ENCODE measurements at regions not wholly inside any gene's neighbourhood (a gene's known extent, or its start where the extent isn't known, plus 50 kb on each side); places are given as distances from the start of the nearest gene placed in this dataset.

DNA sequence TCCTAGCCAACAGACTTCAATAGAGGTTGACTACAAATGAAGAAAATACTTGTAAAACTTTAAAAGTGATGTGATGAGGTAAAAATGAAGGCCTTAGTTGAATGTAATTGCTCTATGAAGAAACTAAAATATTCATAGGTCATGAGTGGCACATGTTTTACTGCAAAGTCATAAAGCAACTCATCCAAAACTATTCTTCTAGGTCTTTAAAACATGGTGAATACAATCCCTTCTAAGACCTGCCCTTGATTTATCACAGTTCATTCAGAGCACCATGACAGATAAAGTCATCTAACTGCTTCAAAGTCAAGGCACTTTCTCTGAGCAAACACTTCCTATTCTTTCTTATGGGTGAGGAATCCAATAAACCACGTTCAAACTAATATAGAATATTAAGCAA lies 713.5 kb downstream of the SORCS1 start:
- ChIA-PET CTCF (no interaction called here), POLR2A (no interaction called here)
- H3K4me2 ChIP-seq (replicated peaks; ENCODE audit: low read depth, low read length, poor library complexity, severe bottlenecking), result no peak overlapping the region
- no peak overlapping the region for H3K27ac ChIP-seq (ENCODE audit: low read length in 2 of 2)
- DNase-seq (no peak), ATAC-seq (ENCODE audit: low read depth) (no peak)
- no peak overlapping the region for H3K4me3 ChIP-seq (ENCODE audit: control extremely low read depth in 1 of 5, extremely low read depth in 1 of 5, insufficient read depth in 1 of 5, low read depth in 2 of 5, low read length in 4 of 5)
- no peaks in the 10 kb centered on the region for H3K36me3 ChIP-seq (replicated peaks in 1 of 2; ENCODE audit: control extremely low read depth in 1 of 2, control insufficient read depth in 1 of 2, extremely low read depth in 1 of 2, insufficient read depth in 2 of 2, low read length in 1 of 2)
- WGBS (ENCODE audit: insufficient coverage), result no CpG with 5 or more reads among the region's 1 CpG
- no peak for TF ChIP-seq EZH2 (IDR thresholded peaks at IDR 0.05; ENCODE audit: borderline replicate concordance, insufficient read depth, low read depth, low read length, poor library complexity, severe bottlenecking)
- TF ChIP-seq, protein P1, sequence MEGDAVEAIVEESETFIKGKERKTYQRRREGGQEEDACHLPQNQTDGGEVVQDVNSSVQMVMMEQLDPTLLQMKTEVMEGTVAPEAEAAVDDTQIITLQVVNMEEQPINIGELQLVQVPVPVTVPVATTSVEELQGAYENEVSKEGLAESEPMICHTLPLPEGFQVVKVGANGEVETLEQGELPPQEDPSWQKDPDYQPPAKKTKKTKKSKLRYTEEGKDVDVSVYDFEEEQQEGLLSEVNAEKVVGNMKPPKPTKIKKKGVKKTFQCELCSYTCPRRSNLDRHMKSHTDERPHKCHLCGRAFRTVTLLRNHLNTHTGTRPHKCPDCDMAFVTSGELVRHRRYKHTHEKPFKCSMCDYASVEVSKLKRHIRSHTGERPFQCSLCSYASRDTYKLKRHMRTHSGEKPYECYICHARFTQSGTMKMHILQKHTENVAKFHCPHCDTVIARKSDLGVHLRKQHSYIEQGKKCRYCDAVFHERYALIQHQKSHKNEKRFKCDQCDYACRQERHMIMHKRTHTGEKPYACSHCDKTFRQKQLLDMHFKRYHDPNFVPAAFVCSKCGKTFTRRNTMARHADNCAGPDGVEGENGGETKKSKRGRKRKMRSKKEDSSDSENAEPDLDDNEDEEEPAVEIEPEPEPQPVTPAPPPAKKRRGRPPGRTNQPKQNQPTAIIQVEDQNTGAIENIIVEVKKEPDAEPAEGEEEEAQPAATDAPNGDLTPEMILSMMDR (IDR thresholded peaks at IDR 0.05), result no peak
- Mint-ChIP-seq H3K9me3 (ENCODE audit: insufficient read depth) (peaks cover 4% of the 10 kb centered on the region), H3K27me3 (no peaks in the 10 kb centered on the region), H3K4me1 (no peaks in the 10 kb centered on the region), H3K27ac (no peak overlapping the region), H3K4me3 (no peak overlapping the region)
- no peaks in the 10 kb centered on the region for H3K27me3 ChIP-seq (replicated peaks in 1 of 4; ENCODE audit: control extremely low read depth in 1 of 4, control insufficient read depth in 3 of 4, insufficient read depth in 4 of 4, low read length in 3 of 4)
- no peak overlapping the region for H3K9ac ChIP-seq (ENCODE audit: low read length)
- no peaks in the 10 kb centered on the region for H3K4me1 ChIP-seq (ENCODE audit: control insufficient read depth in 2 of 2, insufficient read depth in 2 of 2, low read length in 2 of 2)
- intact Hi-C loops (cut with micrococcal nuclease), result no loop called here
- H3K79me2 ChIP-seq (ENCODE audit: control insufficient read depth, insufficient read depth, low read length), result no peaks in the 10 kb centered on the region
- no peaks in the 10 kb centered on the region for H4K20me1 ChIP-seq (ENCODE audit: control insufficient read depth, insufficient read depth, low read length, poor library complexity, severe bottlenecking)
- H3K9me3 ChIP-seq (ENCODE audit: control extremely low read depth in 1 of 3, control insufficient read depth in 2 of 3, insufficient read depth in 1 of 3, low read length in 2 of 3), result peaks cover 0 to 4% (median 0%) of the 10 kb centered on the region in 3 donors
- H2AFZ ChIP-seq (ENCODE audit: insufficient read depth, low read depth, low read length, poor library complexity, severe bottlenecking), result no peak overlapping the region

GRCh38 chr10:106446920-106447319 lies 717.6 kb downstream of the SORCS1 start:
- Mint-ChIP-seq H3K9me3 (ENCODE audit: insufficient read depth) (peaks cover 5% of the 10 kb centered on the region), H3K27me3 (no peaks in the 10 kb centered on the region), H3K27ac (no peak overlapping the region), H3K4me1 (no peaks in the 10 kb centered on the region), H3K4me3 (no peak overlapping the region)
- H3K4me3 ChIP-seq (ENCODE audit: control extremely low read depth in 1 of 5, extremely low read depth in 1 of 5, insufficient read depth in 1 of 5, low read depth in 2 of 5, low read length in 4 of 5), result no peak overlapping the region
- ATAC-seq (ENCODE audit: low read depth), result no peak
- no peaks in the 10 kb centered on the region for H3K27me3 ChIP-seq (replicated peaks in 1 of 4; ENCODE audit: control extremely low read depth in 1 of 4, control insufficient read depth in 3 of 4, insufficient read depth in 4 of 4, low read length in 3 of 4)
- H3K9me3 ChIP-seq (ENCODE audit: control extremely low read depth in 1 of 3, control insufficient read depth in 2 of 3, insufficient read depth in 1 of 3, low read length in 2 of 3), result peaks cover 0 to 4% (median 0%) of the 10 kb centered on the region in 3 donors
- H3K36me3 ChIP-seq (replicated peaks in 1 of 2; ENCODE audit: control extremely low read depth in 1 of 2, control insufficient read depth in 1 of 2, extremely low read depth in 1 of 2, insufficient read depth in 2 of 2, low read length in 1 of 2), result no peaks in the 10 kb centered on the region
- POLR2A ChIA-PET, result no interaction called here
- TF ChIP-seq EZH2 (IDR thresholded peaks at IDR 0.05; ENCODE audit: borderline replicate concordance, insufficient read depth, low read depth, low read length, poor library complexity, severe bottlenecking), result no peak
- TF ChIP-seq, protein P1 (IDR thresholded peaks at IDR 0.05), result no peak
- no peak overlapping the region for H3K27ac ChIP-seq (ENCODE audit: low read length in 2 of 2)
- no peak overlapping the region for H2AFZ ChIP-seq (ENCODE audit: insufficient read depth, low read depth, low read length, poor library complexity, severe bottlenecking)
- no peaks in the 10 kb centered on the region for H4K20me1 ChIP-seq (ENCODE audit: control insufficient read depth, insufficient read depth, low read length, poor library complexity, severe bottlenecking)
- no peaks in the 10 kb centered on the region for H3K79me2 ChIP-seq (ENCODE audit: control insufficient read depth, insufficient read depth, low read length)
- H3K4me1 ChIP-seq (ENCODE audit: control insufficient read depth in 2 of 2, insufficient read depth in 2 of 2, low read length in 2 of 2), result no peaks in the 10 kb centered on the region
- CTCF ChIA-PET, result no interaction called here
- H3K4me2 ChIP-seq (replicated peaks; ENCODE audit: low read depth, low read length, poor library complexity, severe bottlenecking), result no peak overlapping the region
- H3K9ac ChIP-seq (ENCODE audit: low read length), result no peak overlapping the region
- no peak for DNase-seq
- intact Hi-C loops (cut with micrococcal nuclease), result no loop called here

Measured in B cell (primary cell).